PC-3 (cell line): ENCODE measurements at regions not wholly inside any gene's neighbourhood (a gene's known extent, or its start where the extent isn't known, plus 50 kb on each side); places are given as distances from the start of the nearest gene placed in this dataset.

Source experiments
- CTCF ChIP-seq: fragments of 300-600 bp; sonication (generic); conservative IDR thresholded peaks from 2 replicates; pipeline ENCODE4 v1.5.1; 2017; ENCODE audit warnings: antibody characterized with exemption, low read depth, mild to moderate bottlenecking, low read length
- EZH2 ChIP-seq: fragments of 300-600 bp; sonication (generic); IDR thresholded peaks from one replicate; pipeline ENCODE4 v1.6.1; 2017; ENCODE audit warnings: antibody characterized with exemption, mild to moderate bottlenecking, low read length; ENCODE audit not compliant: unreplicated experiment

GRCh38 chr18:75156831-75157230, 52.1 kb downstream of the PTGR3 start:
- no peak for TF ChIP-seq EZH2
- no peak for TF ChIP-seq CTCF
